ENCODE measurements at regions not wholly inside any gene's neighbourhood (a gene's known extent, or its start where the extent isn't known, plus 50 kb on each side); places are given as distances from the start of the nearest gene placed in this dataset.

GRCh38 chr6:15793288-15793687 is 130.5 kb upstream of the DTNBP1 start:
- DNase-seq = no peak

- DNase-seq = no peak
These were observed 130.0 kb upstream of the DTNBP1 start for GRCh38 chr6:15792842-15793241.

DNA sequence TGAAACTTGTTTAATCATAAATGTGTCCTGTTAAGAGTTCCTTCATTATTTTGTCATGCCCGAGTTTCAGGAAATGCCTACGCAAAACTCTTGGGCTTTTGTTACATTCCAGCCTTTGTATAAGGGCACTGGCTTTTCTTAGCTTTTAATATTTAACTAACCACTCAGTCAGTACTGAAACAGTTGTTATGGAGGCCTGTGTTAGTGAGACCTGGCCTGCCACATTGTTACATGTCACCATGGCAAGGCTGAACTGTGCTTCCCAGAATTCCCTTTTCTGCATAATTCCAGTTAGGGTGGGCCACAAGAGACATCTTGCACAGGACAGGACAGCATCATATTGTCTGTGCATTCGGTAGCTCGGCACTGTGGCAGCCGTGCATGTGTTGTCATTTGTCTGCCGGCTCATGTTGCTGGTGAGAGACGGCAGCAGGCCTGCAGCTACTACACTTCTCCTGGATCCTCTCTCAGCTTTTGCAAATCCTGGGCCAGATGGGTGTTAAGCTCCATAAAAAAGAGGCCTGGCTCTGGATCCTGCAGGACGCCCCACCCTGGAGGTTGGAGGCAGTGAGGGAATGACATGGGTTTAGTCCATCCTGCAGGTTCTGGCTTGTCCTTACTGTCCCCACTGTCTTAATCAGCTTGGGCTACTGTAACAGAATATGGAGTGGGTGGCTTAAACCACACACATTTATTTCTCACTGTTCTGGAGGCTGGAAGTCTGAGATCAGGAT is 128.8 kb upstream of the DTNBP1 start:
- DNase-seq = no peak

GRCh38 chr6:15790116-15790515 is 127.3 kb upstream of the DTNBP1 start:
- DNase-seq = no peak

DNA sequence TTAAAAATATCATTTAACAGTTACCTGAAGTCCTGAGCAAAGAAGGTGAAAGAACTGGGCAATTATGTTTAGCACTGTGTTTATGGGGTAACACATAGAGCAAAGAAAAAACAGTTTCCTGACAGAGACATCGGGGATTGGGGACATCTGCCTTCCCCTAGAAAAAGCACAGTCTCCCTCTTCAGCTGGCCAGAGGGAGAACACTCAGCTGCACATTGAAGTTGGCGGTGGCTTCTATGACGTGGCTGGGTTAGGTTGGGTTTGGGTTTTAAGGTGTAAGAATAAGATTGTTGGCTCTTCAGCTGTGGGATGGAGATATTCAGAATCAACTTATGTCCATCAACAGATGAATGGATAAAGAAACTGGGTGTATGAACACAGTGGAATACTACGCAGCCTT is 124.0 kb upstream of the DTNBP1 start:
- DNase-seq = no peak

DNA sequence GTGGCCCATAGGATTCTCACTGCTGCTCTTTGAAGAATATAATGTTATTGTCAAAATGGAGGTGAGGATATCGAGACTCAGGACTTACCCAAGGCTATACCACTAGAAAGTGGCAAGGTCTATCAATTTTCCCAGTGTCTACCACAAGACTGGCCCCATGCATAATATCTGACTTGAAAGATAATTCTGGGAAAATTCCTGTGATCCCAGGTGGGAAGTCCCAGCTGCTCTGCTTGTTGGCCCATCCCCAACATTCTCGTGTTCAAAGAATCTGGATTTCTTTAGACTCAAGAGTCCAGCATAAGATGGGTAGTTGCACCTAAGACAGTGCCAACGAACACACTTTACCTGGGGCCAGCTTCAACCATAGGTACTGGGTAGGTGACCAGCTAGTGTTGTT is 120.7 kb upstream of the DTNBP1 start:
- no peak for DNase-seq

GRCh38 chr6:15781890-15782289 is 119.1 kb upstream of the DTNBP1 start:
- no peak for DNase-seq

DNA sequence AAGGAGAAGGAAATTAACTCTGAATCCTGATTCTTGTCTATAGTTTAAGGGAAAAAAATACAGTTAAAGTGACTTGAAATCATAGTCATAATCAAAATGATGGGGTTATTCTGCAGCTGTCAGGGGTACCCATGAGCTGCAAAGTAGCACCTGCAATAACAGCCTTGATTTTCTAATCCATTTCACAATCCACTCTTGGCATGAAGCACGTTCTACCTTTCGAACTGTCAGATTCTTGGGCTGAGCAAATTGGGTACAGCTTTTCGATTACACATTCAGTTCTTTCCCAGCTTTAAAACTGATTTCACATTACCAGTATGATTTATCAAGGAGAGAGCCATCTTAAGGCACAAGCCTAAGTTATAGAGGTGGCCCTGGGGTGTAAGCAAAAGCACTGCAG is 118.5 kb upstream of the DTNBP1 start:
- DNase-seq = no peak

- no peak for DNase-seq
These were observed 117.6 kb upstream of the DTNBP1 start for GRCh38 chr6:15780437-15780836.

DNA sequence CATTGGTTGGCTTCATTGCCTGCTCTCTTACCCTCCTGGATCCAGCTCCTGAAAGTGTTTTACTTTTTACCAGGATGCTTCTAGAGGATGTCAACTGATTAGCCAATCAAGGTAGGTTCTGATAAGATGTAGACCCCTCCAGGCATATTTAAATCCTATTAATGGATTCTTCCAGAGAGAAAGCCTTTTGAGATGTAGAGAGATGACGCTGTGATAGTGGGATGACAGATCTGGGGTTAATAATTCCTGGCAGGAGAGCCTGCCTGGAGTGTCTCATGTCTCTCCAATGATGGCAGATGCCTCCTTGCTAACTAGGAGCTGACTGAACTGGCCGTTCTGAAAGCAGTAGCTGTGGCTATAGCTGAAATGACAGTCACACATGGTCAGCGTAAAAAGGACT is 116.9 kb upstream of the DTNBP1 start:
- no peak for DNase-seq

- DNase-seq = no peak
These were observed 113.7 kb upstream of the DTNBP1 start for GRCh38 chr6:15776458-15776980.

GRCh38 chr6:15775741-15776140 is 112.9 kb upstream of the DTNBP1 start:
- DNase-seq = no peak

DNA sequence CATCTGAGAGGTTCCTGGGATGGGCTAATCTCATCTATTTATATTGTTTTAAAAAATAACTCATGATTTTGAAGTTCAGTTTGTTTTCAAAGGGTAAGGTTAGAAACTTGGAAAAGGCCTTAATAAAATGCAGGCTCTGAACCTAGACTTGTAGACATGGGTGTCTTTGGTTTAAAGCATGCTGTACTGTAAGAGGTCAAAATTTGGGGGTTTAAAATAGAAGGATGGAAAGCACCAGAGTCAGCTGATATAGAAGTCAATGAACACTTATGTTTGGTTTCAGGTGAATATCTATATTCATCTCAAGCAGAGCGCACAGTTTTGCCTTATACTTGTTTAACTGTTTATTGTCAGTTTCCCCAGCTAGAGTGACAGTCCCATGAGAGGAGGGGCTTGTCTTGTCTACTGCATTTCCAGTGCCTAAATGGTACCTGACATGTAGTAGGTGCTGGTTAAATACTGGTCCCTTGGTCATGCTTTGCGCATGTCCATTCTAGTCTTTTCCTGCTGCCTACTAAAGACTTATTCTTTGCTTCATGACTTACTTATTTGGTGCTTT is 112.3 kb upstream of the DTNBP1 start:
- no peak for DNase-seq

GRCh38 chr6:15773806-15774410 is 111.1 kb upstream of the DTNBP1 start:
- DNase-seq = no peak

GRCh38 chr6:15770347-15771143 is 107.7 kb upstream of the DTNBP1 start:
- no peak for DNase-seq

DNA sequence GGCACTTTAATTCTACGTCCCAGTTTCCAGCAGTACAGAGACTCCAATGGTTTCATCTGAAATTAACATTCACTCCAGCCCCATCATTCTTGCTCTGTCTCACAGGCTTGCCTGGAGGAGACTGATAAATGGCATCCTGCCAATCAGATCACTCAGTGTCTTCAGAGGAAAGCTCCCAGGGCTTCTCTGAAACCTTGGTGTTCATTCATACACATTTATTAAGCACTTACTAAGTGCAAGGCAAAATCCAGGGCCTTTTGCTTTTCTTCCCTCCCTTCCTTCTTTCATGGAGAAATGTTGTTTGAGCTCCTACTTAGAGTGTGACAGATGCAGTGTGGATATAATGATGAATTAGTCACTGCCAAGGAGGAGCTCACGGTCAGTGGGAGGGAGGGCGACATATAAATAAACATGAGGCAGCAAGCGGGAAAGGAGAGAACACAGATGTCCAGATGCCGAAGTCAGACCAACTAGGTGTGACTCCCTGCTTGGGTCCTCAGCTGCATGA is 106.7 kb upstream of the DTNBP1 start:
- no peak for DNase-seq

GRCh38 chr6:15768999-15769398 is 106.2 kb upstream of the DTNBP1 start:
- no peak for DNase-seq

GRCh38 chr6:15763837-15764236 is 101.0 kb upstream of the DTNBP1 start:
- no peak for DNase-seq

GRCh38 chr6:15763364-15763763 is 100.5 kb upstream of the DTNBP1 start:
- no peak for DNase-seq

- DNase-seq = no peak
These were observed 98.2 kb upstream of the DTNBP1 start for GRCh38 chr6:15761045-15761502.

DNA sequence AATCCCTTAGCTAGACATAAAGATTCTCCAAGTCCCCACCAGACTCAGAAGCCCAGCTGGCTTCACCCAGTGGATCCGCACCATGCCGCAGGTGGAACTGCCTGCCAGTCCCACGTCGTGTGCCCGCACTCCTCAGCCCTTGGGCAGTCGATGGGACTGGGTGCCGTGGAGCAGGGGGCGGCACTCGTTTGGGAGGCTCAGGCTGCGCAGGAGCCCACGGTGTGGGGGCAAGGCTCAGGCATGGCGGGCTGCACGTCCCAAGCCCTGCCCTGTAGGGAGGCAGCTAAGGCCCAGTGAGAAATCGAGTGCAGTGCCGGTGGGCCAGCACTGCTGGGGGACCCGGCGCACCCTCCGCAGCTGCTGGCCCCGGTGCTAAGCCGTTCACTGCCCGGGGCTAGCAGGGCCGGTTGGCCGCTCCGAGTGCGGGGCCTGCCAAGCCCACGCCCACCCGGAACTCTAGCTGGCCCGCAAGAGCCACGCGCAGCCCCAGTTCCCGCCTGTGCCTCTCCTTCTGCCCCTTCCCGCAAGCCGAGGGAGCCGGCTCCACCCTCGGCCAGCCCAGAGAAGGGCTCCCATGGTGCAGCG is 95.9 kb upstream of the DTNBP1 start:
- DNase-seq = no peak

DNA sequence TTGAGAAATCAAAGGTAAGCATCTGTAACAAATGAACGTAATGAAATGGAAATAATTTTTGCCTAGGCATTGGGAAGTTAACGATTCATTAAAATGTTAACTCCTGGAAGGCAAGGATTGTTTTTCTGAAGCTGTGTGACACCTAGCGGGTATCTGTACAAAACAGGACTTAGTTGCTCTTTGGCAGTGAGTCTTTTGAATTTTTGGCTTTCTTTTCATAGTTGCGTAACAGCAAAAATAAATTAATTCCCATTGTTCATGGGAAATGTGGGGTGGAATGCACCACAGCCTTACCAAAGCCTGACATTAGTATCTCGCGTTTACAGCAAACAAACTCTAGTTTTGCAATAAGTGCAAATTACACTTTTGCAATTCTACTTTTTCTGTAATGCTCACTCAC is 92.7 kb upstream of the DTNBP1 start:
- DNase-seq = no peak

DNA sequence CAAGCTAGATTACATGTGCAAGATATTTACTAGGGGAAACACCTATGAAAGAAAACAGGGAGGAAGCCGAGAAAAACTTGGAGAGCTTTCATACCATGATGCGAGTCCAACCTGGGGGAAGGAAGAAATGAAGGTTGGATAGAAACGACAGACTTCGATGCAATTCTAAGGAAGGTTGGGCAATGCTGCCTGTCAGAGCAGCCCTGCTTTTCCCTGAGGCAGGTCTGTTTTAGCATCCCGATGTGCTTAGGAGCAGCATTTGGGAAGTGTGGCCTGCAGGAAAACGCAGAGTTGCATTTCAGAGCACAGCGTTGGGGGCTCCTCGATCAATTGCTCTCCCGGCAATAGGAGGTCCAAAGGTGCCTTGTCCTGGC is 91.9 kb upstream of the DTNBP1 start:
- DNase-seq = no peak
